Muscle layer of colon (tissue), 2 donors: ENCODE measurements at regions not wholly inside any gene's neighbourhood (a gene's known extent, or its start where the extent isn't known, plus 50 kb on each side); places are given as distances from the start of the nearest gene placed in this dataset.

ENCODE experiments used
- H3K27ac ChIP-seq: one replicate; pipeline ENCODE4 v1.7.0; 2013; ENCODE audit warnings: low read depth, mild to moderate bottlenecking, low read length, moderate library complexity
- H3K27me3 ChIP-seq, 2 donors: one replicate each; pipeline ENCODE4 v1.7.0; 2013; ENCODE audit warnings: low read length in 2 of 2, mild to moderate bottlenecking in 2 of 2; ENCODE audit not compliant: insufficient read depth in 2 of 2, control insufficient read depth in 1 of 2
- H3K36me3 ChIP-seq: one replicate; pipeline ENCODE4 v1.7.0; 2013; ENCODE audit warnings: mild to moderate bottlenecking, low read length; ENCODE audit not compliant: insufficient read depth
- H3K4me1 ChIP-seq: one replicate; pipeline ENCODE4 v1.7.0; 2013; ENCODE audit warnings: mild to moderate bottlenecking, low read length; ENCODE audit not compliant: insufficient read depth
- H3K4me3 ChIP-seq, 2 donors: one replicate each; pipeline ENCODE4 v1.7.0; 2013; ENCODE audit warnings: low read length in 2 of 2, low read depth in 1 of 2, mild to moderate bottlenecking in 1 of 2, moderate library complexity in 1 of 2
- H3K9ac ChIP-seq: one replicate; pipeline ENCODE4 v1.7.0; 2013; ENCODE audit warnings: low read length
- H3K9me3 ChIP-seq: one replicate; pipeline ENCODE4 v1.7.0; 2013; ENCODE audit warnings: mild to moderate bottlenecking, low read length
- donor health status: abdominal sarcoma.
- donor health status: Adenocarcinoma of cecum.

DNA sequence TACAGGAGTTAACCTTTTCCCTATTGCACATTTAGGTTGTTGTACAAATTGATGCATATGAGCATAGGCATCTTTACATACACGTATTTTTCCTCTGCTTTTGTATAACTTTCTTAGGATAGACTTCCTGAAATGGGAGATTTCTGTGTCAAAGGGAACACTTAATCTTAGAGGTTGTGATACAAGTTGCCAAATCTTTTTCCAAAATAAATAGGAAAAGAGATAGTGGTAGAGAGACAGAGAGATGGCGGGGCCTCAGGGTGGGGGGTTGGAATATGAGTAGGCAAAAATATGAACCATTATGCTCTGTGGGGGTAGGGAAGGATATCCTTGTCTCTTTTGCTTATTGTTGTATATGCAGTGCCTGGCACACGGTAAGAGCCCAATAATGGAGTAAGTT, 70.7 kb upstream of the UBE2E1 start:
- Histone ChIP-seq H3K27ac (no peak overlapping the region), H3K9me3 (no peaks in the 10 kb centered on the region)

DNA sequence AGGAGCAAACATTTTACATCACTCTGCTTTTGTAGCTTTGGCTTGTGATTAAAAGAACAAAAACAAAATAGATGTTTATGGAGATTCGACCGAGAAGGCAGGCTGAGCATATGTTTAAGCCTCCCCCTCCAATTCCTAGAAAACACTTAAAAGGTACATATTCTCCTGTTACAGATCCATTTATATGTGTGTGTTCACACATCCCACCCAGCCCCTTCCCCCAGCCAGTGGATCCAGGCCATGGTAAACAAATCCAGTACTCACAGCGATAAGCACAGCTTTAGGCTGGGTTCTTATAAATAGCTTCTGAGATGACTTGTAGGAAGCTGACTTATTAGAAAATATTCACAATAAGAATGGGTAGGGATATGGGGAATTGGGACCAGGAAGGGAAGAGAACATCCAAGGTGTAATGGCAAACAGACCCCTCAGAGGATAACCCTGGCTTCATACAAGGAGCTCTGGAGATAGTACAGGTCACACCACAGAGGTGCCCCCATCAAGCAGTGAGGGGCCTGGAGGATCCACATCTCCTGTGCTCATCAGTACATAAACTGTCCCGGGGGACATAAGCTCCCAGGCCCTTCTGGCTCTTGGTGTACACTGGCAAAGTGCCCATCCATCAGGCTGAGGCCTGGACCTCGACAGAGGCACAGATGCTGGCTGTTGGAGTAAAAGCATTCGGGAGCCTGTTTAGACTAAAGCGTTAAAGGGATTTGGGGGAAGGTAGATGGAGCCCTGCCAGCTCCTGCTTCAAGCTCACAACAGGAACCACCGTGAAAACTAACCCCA, 70.0 kb upstream of the UBE2E1 start:
- no peaks in the 10 kb centered on the region for H3K9me3 ChIP-seq

More for the DNA sequence above, 70.7 kb upstream of the UBE2E1 start:
- H3K9ac ChIP-seq, result no peak overlapping the region
- H3K27me3 ChIP-seq, result no peaks in the 10 kb centered on the region
- H3K4me3 ChIP-seq, result no peak overlapping the region
- H3K4me1 ChIP-seq, result no peaks in the 10 kb centered on the region
- H3K36me3 ChIP-seq, result no peaks in the 10 kb centered on the region

DNA sequence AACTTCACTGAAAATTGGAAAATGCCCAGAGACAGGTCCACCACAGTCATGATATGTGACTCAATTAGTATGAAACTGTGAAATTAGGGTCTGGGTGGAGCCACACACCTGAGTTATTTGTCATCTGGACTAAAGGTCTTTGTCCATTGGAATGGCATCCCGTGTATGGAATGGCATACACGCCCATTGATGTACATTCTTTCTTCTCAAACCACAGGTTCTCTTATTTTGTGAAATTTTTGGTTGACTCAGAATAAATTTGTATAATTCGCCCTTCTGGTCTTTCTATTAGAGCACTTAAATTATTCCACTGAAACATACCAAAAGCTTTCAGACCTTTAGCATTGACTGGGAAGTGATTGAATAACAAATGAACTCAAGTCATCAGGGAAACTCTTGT, 66.8 kb upstream of the UBE2E1 start:
- no peak overlapping the region for H3K4me3 ChIP-seq
- no peaks in the 10 kb centered on the region for H3K36me3 ChIP-seq
- H3K4me1 ChIP-seq, result no peaks in the 10 kb centered on the region
- H3K9me3 ChIP-seq, result no peaks in the 10 kb centered on the region
- no peaks in the 10 kb centered on the region for H3K27me3 ChIP-seq
- no peak overlapping the region for H3K9ac ChIP-seq
- no peak overlapping the region for H3K27ac ChIP-seq

More for the DNA sequence above, 70.0 kb upstream of the UBE2E1 start:
- Histone ChIP-seq H3K27ac (no peak overlapping the region), H3K36me3 (no peaks in the 10 kb centered on the region), H3K4me3 (no peak overlapping the region), H3K4me1 (no peaks in the 10 kb centered on the region), H3K9ac (no peak overlapping the region), H3K27me3 (no peaks in the 10 kb centered on the region)

DNA sequence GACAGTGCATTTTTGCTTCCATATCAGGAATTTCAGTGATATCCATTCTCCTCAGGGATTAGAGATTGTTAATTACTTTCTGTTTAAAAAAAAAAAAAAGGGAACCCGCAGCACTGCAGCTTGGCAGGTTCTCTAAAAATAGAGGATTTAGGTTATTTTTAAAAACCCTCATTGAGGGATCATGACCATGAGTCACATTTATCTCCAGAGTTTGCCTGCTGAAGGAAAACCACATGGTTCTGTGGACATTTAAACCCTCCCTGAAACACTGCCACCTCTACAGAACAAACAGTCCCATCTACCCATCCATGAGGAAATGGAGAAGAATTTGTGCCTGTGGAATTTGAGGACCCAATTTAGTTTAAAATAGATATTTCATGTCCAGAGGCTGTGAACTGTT, 66.2 kb upstream of the UBE2E1 start:
- Histone ChIP-seq H3K4me3 (no peak overlapping the region), H3K36me3 (no peaks in the 10 kb centered on the region), H3K9ac (no peak overlapping the region), H3K27ac (no peak overlapping the region), H3K27me3 (no peaks in the 10 kb centered on the region), H3K4me1 (no peaks in the 10 kb centered on the region), H3K9me3 (no peaks in the 10 kb centered on the region)

DNA sequence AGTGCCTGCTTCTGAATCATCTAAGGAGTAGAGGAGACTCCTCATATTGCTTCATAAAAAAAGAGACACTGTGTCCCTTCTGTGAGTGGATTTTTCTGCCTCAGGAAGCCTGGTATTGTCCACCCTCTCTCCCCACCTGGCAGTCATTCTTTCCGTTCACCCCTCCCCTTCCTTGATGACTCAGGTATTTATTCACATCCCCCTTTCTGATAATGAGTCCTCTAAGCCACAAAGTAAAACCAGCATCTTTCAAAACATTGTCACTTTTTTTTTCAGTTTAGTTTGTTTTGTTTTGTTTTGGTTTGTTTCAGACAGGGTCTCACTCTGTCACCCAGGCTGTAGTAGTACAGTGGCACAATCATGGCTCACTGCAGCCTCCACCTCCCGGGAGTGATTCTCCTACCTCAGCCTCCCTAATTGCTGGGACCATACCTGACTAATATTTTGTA, 65.2 kb upstream of the UBE2E1 start:
- no peak overlapping the region for H3K27ac ChIP-seq
- no peaks in the 10 kb centered on the region for H3K36me3 ChIP-seq
- no peaks in the 10 kb centered on the region for H3K4me1 ChIP-seq
- no peak overlapping the region for H3K9ac ChIP-seq
- no peak overlapping the region for H3K4me3 ChIP-seq
- no peaks in the 10 kb centered on the region for H3K9me3 ChIP-seq
- H3K27me3 ChIP-seq, result no peaks in the 10 kb centered on the region

DNA sequence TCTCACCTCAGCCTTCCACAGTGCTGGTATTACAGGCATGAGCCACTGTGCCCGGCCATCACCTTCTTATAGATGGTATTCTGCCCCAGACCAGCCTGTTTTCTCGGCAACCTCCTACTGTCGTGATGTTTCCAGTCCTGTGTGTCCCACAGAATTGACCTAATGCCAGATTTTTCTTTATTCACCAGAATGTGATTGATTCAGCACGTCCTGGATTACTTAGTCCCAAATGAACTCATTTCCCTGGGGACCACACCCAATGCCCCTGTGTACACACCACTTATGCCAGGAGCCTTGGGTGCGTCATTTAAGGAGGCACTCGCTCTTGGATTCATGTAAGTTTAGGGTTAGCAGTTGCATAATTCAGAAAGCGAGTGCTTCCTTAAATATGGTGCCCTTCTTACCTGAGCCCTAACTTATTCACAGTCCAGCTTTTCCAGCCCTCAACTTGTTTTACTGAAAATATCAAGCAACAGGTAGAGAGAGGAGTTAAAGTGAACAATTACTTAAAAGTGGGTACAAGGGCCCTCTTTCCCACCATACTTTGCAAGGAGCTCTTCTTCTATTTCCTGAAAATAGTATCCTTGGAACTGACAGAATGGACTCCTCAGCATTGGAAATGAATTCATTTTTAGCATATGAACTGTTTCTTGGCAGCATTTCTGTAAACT, 64.6 kb upstream of the UBE2E1 start:
- H3K9ac ChIP-seq, result no peak overlapping the region
- H3K36me3 ChIP-seq, result no peaks in the 10 kb centered on the region
- H3K27me3 ChIP-seq, result no peaks in the 10 kb centered on the region
- no peaks in the 10 kb centered on the region for H3K4me1 ChIP-seq
- H3K9me3 ChIP-seq, result no peaks in the 10 kb centered on the region
- no peak overlapping the region for H3K27ac ChIP-seq
- no peak overlapping the region for H3K4me3 ChIP-seq

DNA sequence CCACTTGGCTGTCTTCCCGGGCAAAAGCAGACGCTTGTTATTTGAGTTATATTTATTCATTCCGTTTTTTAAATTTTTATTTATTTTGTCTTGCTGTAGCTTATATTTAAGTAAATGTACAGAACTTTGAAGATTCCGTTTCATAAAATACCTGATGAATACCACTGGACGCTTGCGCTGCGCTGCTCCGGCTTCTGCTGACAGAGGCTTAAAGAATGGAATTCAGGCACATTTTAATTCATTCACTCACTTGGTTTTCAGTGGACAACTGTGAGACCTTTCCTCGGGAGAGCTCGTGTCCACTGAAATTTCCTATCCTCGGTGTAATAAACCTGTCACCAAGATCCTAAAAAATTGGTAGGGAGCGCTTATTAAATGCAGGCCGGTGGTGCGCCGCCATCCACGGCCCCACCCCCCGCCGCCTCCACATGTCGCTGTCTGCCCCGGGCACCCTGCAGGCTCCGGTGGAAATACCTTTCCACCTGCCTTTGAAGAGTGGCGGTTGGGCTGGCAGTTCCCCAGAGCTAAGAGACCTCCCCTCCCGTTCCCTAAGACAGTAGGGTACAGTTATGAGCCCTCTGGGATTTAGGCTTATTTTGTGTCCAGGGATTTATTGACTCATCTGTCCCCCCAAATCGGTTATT, 62.5 kb upstream of the UBE2E1 start:
- H3K36me3 ChIP-seq, result no peaks in the 10 kb centered on the region
- no peak overlapping the region for H3K27ac ChIP-seq
- no peaks in the 10 kb centered on the region for H3K4me1 ChIP-seq
- no peaks in the 10 kb centered on the region for H3K27me3 ChIP-seq
- no peak overlapping the region for H3K9ac ChIP-seq
- H3K4me3 ChIP-seq, result no peak overlapping the region
- H3K9me3 ChIP-seq, result no peaks in the 10 kb centered on the region

DNA sequence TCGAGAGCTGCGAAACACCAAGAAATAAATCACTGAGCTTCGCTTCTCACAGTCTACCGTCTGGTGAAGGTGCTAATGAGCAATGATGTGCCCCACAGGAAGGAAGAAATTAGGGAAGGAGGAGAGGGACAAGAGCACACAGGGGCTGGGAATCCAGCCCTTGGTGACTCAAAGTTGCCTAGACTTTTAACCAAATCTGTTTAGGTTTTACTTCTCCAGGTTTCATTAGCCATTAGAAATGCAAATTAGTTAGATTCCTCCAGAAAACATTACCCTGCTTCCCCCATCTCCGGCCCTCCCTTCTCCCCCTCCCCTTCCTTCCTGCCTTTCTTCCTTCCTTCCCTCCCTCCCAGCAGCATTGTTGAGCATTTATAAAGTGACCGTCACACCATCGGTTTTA, 59.3 kb upstream of the UBE2E1 start:
- Histone ChIP-seq H3K27me3 (no peaks in the 10 kb centered on the region), H3K4me3 (no peak overlapping the region), H3K9ac (no peak overlapping the region), H3K36me3 (no peaks in the 10 kb centered on the region), H3K27ac (no peak overlapping the region), H3K4me1 (no peaks in the 10 kb centered on the region), H3K9me3 (no peaks in the 10 kb centered on the region)

DNA sequence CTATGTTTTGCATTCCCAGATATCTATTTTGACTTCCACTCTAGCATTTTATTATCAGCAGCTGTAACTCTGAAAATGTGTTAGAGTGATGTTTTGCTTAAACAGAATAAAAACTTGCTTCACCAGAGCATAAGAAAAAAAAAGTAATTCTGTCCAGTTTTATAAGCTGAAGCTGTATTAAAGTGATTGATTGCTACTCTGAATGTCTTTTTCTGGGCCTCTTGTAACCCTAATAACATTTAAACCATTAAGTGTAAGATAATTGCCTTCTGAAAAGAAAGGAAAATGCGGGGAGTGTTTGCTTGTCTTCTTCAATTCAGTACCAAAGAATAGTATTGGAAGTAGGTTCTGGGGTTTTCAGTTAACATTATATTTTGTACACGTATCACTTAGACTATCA, 57.9 kb upstream of the UBE2E1 start:
- Histone ChIP-seq H3K27me3 (no peaks in the 10 kb centered on the region), H3K4me3 (no peak overlapping the region), H3K4me1 (no peaks in the 10 kb centered on the region), H3K9me3 (no peaks in the 10 kb centered on the region), H3K9ac (no peak overlapping the region), H3K27ac (no peak overlapping the region), H3K36me3 (no peaks in the 10 kb centered on the region)

DNA sequence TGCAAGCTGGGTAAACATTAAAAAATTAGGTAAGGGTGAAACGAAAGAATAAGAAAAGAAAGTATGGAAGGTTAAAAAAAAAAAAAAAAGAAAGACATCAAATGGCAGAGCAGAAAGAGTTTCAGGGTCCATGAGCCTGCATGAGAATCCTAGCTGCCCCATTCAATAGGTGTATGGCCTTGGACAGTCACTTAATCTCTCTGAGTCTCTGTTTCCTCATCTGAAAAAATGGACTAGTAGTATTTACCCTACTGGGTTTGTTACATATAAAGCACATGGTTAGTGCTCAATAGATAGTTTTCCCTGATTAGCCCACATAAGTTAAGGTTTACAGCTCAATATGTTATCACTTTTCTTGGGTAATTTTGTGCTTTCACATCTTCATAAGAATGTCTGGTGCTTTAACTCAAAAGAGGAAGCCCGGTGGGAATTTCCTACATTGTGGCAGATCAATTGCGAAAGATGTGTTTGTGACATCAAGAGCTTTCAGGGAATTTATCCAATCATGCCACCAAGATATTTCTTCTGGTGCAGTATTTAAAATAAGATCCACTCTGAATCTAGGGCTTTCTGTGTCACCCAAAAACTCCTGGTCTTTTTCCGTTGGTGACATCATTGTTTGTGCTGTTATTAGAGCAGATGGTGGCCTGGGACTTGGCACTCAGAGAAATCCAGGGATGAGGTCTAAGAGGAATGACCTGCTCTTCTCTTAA, 57.2 kb upstream of the UBE2E1 start:
- no peak overlapping the region for H3K27ac ChIP-seq
- H3K27me3 ChIP-seq, result no peaks in the 10 kb centered on the region
- H3K4me3 ChIP-seq, result no peak overlapping the region
- no peaks in the 10 kb centered on the region for H3K4me1 ChIP-seq
- H3K9ac ChIP-seq, result no peak overlapping the region
- no peaks in the 10 kb centered on the region for H3K9me3 ChIP-seq
- H3K36me3 ChIP-seq, result no peaks in the 10 kb centered on the region

DNA sequence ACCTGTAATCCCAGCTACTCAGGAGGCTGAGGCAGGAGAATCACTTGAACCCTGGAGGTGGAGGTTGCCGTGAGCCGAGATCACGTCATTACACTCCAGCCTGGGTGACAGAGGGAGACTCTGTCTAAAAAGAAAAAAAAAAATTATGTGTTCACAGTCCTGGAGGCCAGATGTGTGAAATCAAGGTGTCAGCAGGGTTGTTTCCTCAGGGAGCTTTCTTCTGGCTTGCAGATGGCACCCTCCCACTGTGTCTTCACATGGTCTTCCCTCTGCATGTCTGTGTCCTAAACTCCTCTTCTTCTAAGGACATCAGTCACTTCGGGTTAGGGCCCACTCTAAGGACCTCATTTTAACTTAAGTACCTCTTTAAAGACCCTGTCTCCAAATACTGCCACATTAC, 56.1 kb upstream of the UBE2E1 start:
- H3K9me3 ChIP-seq, result no peaks in the 10 kb centered on the region
- no peak overlapping the region for H3K9ac ChIP-seq
- H3K36me3 ChIP-seq, result no peaks in the 10 kb centered on the region
- H3K4me1 ChIP-seq, result no peaks in the 10 kb centered on the region
- H3K27ac ChIP-seq, result no peak overlapping the region
- H3K27me3 ChIP-seq, result no peaks in the 10 kb centered on the region
- H3K4me3 ChIP-seq, result no peak overlapping the region
